ENCODE measurements at regions not wholly inside any gene's neighbourhood (a gene's known extent, or its start where the extent isn't known, plus 50 kb on each side); places are given as distances from the start of the nearest gene placed in this dataset.
A peak's percentile ranks its signal among the peaks of the same experiment; 100 is the strongest.

GRCh38 chr6:56821005-56821432 lies 133.9 kb upstream of the BEND6 start:
- no peaks in the 10 kb centered on the region for H3K27me3 ChIP-seq
- H3K4me1 ChIP-seq = peaks cover 0 to 32% (median 0%) of the 10 kb centered on the region in 3 donors
- no peak overlapping the region for H3K4me3 ChIP-seq
- H3K9me3 ChIP-seq = no peaks in the 10 kb centered on the region
- H3K36me3 ChIP-seq = no peaks in the 10 kb centered on the region
- ATAC-seq = no peak
- peak overlapping the region in 2 of 4 donors; percentile 16 to 26 for H3K27ac ChIP-seq
- no peak for TF ChIP-seq POLR2AphosphoS5 (IDR thresholded peaks at IDR 0.05)
- TF ChIP-seq EP300 (IDR thresholded peaks at IDR 0.05) = no peak
- no peak for TF ChIP-seq CTCF (IDR thresholded peaks at IDR 0.05)
- no peak for TF ChIP-seq POLR2A (IDR thresholded peaks at IDR 0.05)
- 29 to 47% methylated on average over 3 of the region's 3 CpGs for WGBS, 2 donors (ENCODE audit: low coverage in 1 of 2)

GRCh38 chr6:56820060-56820459 lies 134.8 kb upstream of the BEND6 start:
- no peak for ATAC-seq
- no peaks in the 10 kb centered on the region for H3K36me3 ChIP-seq
- H3K4me3 ChIP-seq = no peak overlapping the region
- H3K27me3 ChIP-seq = no peaks in the 10 kb centered on the region
- no peak for TF ChIP-seq CTCF (IDR thresholded peaks at IDR 0.05)
- no peak for TF ChIP-seq POLR2AphosphoS5 (IDR thresholded peaks at IDR 0.05)
- no peak for TF ChIP-seq EP300 (IDR thresholded peaks at IDR 0.05)
- no peak for TF ChIP-seq POLR2A (IDR thresholded peaks at IDR 0.05)
- H3K9me3 ChIP-seq = no peaks in the 10 kb centered on the region
- 73 to 94% methylated on average over 2 of the region's 2 CpGs for WGBS, 2 donors (ENCODE audit: low coverage in 1 of 2)
- no peak overlapping the region for H3K27ac ChIP-seq
- peaks cover 0 to 42% (median 3%) of the 10 kb centered on the region in 3 donors for H3K4me1 ChIP-seq

GRCh38 chr6:56819604-56820003 lies 135.3 kb upstream of the BEND6 start:
- WGBS, 2 donors (ENCODE audit: low coverage in 1 of 2) = 75 to 91% methylated on average over 1 of the region's 1 CpG
- no peak for TF ChIP-seq EP300 (IDR thresholded peaks at IDR 0.05)
- TF ChIP-seq POLR2AphosphoS5 (IDR thresholded peaks at IDR 0.05) = no peak
- TF ChIP-seq CTCF (IDR thresholded peaks at IDR 0.05) = no peak
- TF ChIP-seq POLR2A (IDR thresholded peaks at IDR 0.05) = no peak
- no peak for ATAC-seq

GRCh38 chr6:56816370-56816769 lies 138.5 kb upstream of the BEND6 start:
- no peaks in the 10 kb centered on the region for H3K9me3 ChIP-seq
- TF ChIP-seq EP300 (IDR thresholded peaks at IDR 0.05) (no peak), POLR2A (IDR thresholded peaks at IDR 0.05) (no peak), CTCF (IDR thresholded peaks at IDR 0.05) (no peak), POLR2AphosphoS5 (IDR thresholded peaks at IDR 0.05) (no peak)
- H3K4me3 ChIP-seq = no peak overlapping the region
- peaks cover 0 to 57% (median 9%) of the 10 kb centered on the region in 3 donors for H3K4me1 ChIP-seq
- no peaks in the 10 kb centered on the region for H3K27me3 ChIP-seq
- WGBS, 2 donors (ENCODE audit: low coverage in 1 of 2) = 58 to 79% methylated on average over 3 to 5 of the region's 5 CpGs
- no peaks in the 10 kb centered on the region for H3K36me3 ChIP-seq
- H3K27ac ChIP-seq = no peak overlapping the region
- no peak for ATAC-seq

More at GRCh38 chr6:56819604-56820003, 135.3 kb upstream of the BEND6 start:
- Histone ChIP-seq H3K27ac (no peak overlapping the region), H3K4me1 (peaks cover 0 to 46% (median 6%) of the 10 kb centered on the region in 3 donors), H3K36me3 (no peaks in the 10 kb centered on the region), H3K27me3 (no peaks in the 10 kb centered on the region), H3K9me3 (no peaks in the 10 kb centered on the region), H3K4me3 (no peak overlapping the region)

GRCh38 chr6:56815436-56815835 lies 139.5 kb upstream of the BEND6 start:
- no peak overlapping the region for H3K27ac ChIP-seq

More at GRCh38 chr6:56815436-56815835, 139.5 kb upstream of the BEND6 start:
- peaks cover 0 to 55% (median 9%) of the 10 kb centered on the region in 3 donors for H3K4me1 ChIP-seq
- H3K36me3 ChIP-seq = no peaks in the 10 kb centered on the region
- no peak for ATAC-seq
- H3K4me3 ChIP-seq = no peak overlapping the region
- TF ChIP-seq POLR2A (IDR thresholded peaks at IDR 0.05) (no peak), CTCF (IDR thresholded peaks at IDR 0.05) (no peak), POLR2AphosphoS5 (IDR thresholded peaks at IDR 0.05) (no peak), EP300 (IDR thresholded peaks at IDR 0.05) (no peak)
- H3K27me3 ChIP-seq = no peaks in the 10 kb centered on the region
- no peaks in the 10 kb centered on the region for H3K9me3 ChIP-seq
